IMR-90 (cell line): ENCODE measurements at regions not wholly inside any gene's neighbourhood (a gene's known extent, or its start where the extent isn't known, plus 50 kb on each side); places are given as distances from the start of the nearest gene placed in this dataset.

ENCODE experiments used
- ATAC-seq: fragments of 200-7000 bp; cut with Tn5 transposase; 2 replicates; pipeline ENCODE4 v1.9.1; 2020; ENCODE audit warnings: low read depth, mild to moderate bottlenecking, moderate library complexity
- BruUV-seq: library from RNA; stranded (reverse); fragments of 400-500 nt; replicated peaks from 2 replicates; lab custom pipeline; 2021; lab: Mats Ljungman, UMichigan
- CTCF ChIA-PET: fragments of 300-600 bp; formaldehyde crosslinking; extraction: SDS; loops from one replicate; lab custom pipeline; 2021; ENCODE audit warnings: antibody characterized with exemption; lab: Yijun Ruan, JAX
- POLR2A ChIA-PET: fragments of 300-600 bp; sonication (Branson Sonifier 250); formaldehyde crosslinking; loops from one replicate; lab custom pipeline; 2022; ENCODE audit warnings: antibody characterized with exemption; ENCODE audit not compliant: unreplicated experiment; lab: Charles Lee
- DNase-seq: peaks from one replicate; pipeline ENCODE4 v3.0.0; 2013
- H2AFZ ChIP-seq: replicated peaks from 2 replicates; pipeline ENCODE3; 2013; ENCODE audit warnings: low read length, mild to moderate bottlenecking; ENCODE audit not compliant: poor library complexity
- H2AK5ac ChIP-seq: 2 replicates; pipeline ENCODE4 v1.6.1; 2013; ENCODE audit warnings: low read depth, low read length, inconsistent platforms
- H2AK9ac ChIP-seq: replicated peaks from 2 replicates; pipeline ENCODE3; 2013; ENCODE audit warnings: mild to moderate bottlenecking, low read depth, low read length, moderate library complexity; ENCODE audit not compliant: poor library complexity
- H2BK120ac ChIP-seq: 2 replicates; pipeline ENCODE4 v1.6.1; 2013; ENCODE audit warnings: low read depth, low read length, inconsistent platforms
- H2BK15ac ChIP-seq: 3 replicates; pipeline ENCODE4 v1.6.1; 2013; ENCODE audit warnings: low read depth, low read length, inconsistent platforms
- H2BK20ac ChIP-seq: 2 replicates; pipeline ENCODE4 v1.6.1; 2013; ENCODE audit warnings: low read depth, mild to moderate bottlenecking, inconsistent platforms, low read length, moderate library complexity
- H2BK5ac ChIP-seq: 2 replicates; pipeline ENCODE4 v1.6.1; 2013; ENCODE audit warnings: mild to moderate bottlenecking, low read depth, low read length, inconsistent platforms; ENCODE audit not compliant: poor library complexity, severe bottlenecking
- H3K14ac ChIP-seq: replicated peaks from 2 replicates; pipeline ENCODE4 v1.6.1; 2013; ENCODE audit warnings: low read depth, low read length, inconsistent platforms
- H3K18ac ChIP-seq: 2 replicates; pipeline ENCODE4 v1.6.1; 2013; ENCODE audit warnings: low read depth, low read length, control low read depth
- H3K23ac ChIP-seq: 2 replicates; pipeline ENCODE4 v1.6.1; 2013; ENCODE audit warnings: low read depth, low read length, inconsistent platforms
- H3K27ac ChIP-seq: 2 replicates; pipeline ENCODE4 v1.5.1; 2013; ENCODE audit warnings: mild to moderate bottlenecking, control low read depth, low read length; ENCODE audit not compliant: insufficient read depth
- H3K27me3 ChIP-seq: 2 replicates; pipeline ENCODE4 v1.6.1; 2013; ENCODE audit warnings: low read length; ENCODE audit not compliant: control insufficient read depth, insufficient read depth
- H3K36me3 ChIP-seq: 2 replicates; pipeline ENCODE4 v1.6.1; 2013; ENCODE audit warnings: low read length, mixed read lengths; ENCODE audit not compliant: control insufficient read depth, insufficient read depth
- H3K4ac ChIP-seq: 2 replicates; pipeline ENCODE4 v1.6.1; 2013; ENCODE audit warnings: low read depth, low read length, inconsistent platforms
- H3K4me1 ChIP-seq: 2 replicates; pipeline ENCODE4 v1.6.1; 2013; ENCODE audit warnings: low read length, mixed read lengths; ENCODE audit not compliant: control insufficient read depth, insufficient read depth
- H3K4me2 ChIP-seq: 2 replicates; pipeline ENCODE4 v1.6.1; 2013; ENCODE audit warnings: low read depth, mild to moderate bottlenecking, control low read depth, low read length, moderate library complexity
- H3K4me3 ChIP-seq: 2 replicates; pipeline ENCODE4 v1.5.1; 2013; ENCODE audit warnings: low read depth, mild to moderate bottlenecking, control low read depth, low read length, moderate library complexity; ENCODE audit not compliant: insufficient read depth
- H3K56ac ChIP-seq: 2 replicates; pipeline ENCODE4 v1.6.1; 2013; ENCODE audit warnings: low read length, inconsistent platforms; ENCODE audit not compliant: insufficient read depth; ENCODE audit errors: extremely low read depth
- H3K79me1 ChIP-seq, 2 experiments: 2 replicates each; pipeline ENCODE4 v1.6.1; 2013; ENCODE audit warnings: low read length in 2 of 2, inconsistent platforms in 1 of 2, low read depth in 1 of 2
- H3K9ac ChIP-seq: 2 replicates; pipeline ENCODE4 v1.6.1; 2013; ENCODE audit warnings: low read depth, low read length, control low read depth
- H3K9me1 ChIP-seq: 2 replicates; pipeline ENCODE4 v1.6.1; 2013; ENCODE audit warnings: low read length, inconsistent platforms; ENCODE audit not compliant: insufficient read depth
- H3K9me3 ChIP-seq: 2 replicates; pipeline ENCODE4 v1.6.1; 2013; ENCODE audit warnings: low read length; ENCODE audit not compliant: control insufficient read depth, insufficient read depth
- H4K20me1 ChIP-seq: 2 replicates; pipeline ENCODE4 v1.6.1; 2013; ENCODE audit warnings: low read length, inconsistent platforms; ENCODE audit not compliant: insufficient read depth
- H4K5ac ChIP-seq: 2 replicates; pipeline ENCODE4 v1.6.1; 2013; ENCODE audit warnings: mild to moderate bottlenecking, low read depth, low read length, control low read depth
- H4K8ac ChIP-seq, 2 experiments: 2 replicates each; pipeline ENCODE4 v1.6.1; 2013; ENCODE audit warnings: low read depth in 2 of 2, low read length in 2 of 2, control low read depth in 1 of 2, inconsistent platforms in 1 of 2
- H4K91ac ChIP-seq: 2 replicates; pipeline ENCODE4 v1.6.1; 2013; ENCODE audit warnings: low read depth, low read length, inconsistent platforms; ENCODE audit not compliant: insufficient read depth
- CEBPB ChIP-seq: IDR thresholded peaks from 2 replicates; pipeline ENCODE4 v1.6.1; 2012; ENCODE audit warnings: low read depth, low read length, improper control_type of control experiment
- WGBS, 2 experiments: methylation state at CpG; one replicate each; pipeline versions ENCODE4 v1.1.5 to v1.1.7; 2013; ENCODE audit warnings: missing lambda C conversion rate in 2 of 2; ENCODE audit not compliant: insufficient read length in 1 of 2; ENCODE audit errors: extremely low coverage in 2 of 2; 5-methylcytosine and 5-hydroxymethylcytosine counted together
- dilution Hi-C: fragments of 300-500 bp; cut with HindIII; formaldehyde crosslinking; loops from one replicate; pipeline ENCODE4 v1.14.3; 2018; ENCODE audit warnings: low sequenced_read_pairs; ENCODE audit not compliant: unreplicated experiment
- in situ Hi-C: fragments of 300-500 bp; cut with MboI; formaldehyde crosslinking; loops from 3 replicates; pipeline ENCODE4 v1.14.3; 2019; ENCODE audit warnings: low sequenced_read_pairs, inconsistent platforms, mixed read lengths
- intact Hi-C: fragments of 100-400 bp; cut with micrococcal nuclease; formaldehyde crosslinking; loops from 2 replicates; pipeline ENCODE4 v1.10.0; 2022

DNA sequence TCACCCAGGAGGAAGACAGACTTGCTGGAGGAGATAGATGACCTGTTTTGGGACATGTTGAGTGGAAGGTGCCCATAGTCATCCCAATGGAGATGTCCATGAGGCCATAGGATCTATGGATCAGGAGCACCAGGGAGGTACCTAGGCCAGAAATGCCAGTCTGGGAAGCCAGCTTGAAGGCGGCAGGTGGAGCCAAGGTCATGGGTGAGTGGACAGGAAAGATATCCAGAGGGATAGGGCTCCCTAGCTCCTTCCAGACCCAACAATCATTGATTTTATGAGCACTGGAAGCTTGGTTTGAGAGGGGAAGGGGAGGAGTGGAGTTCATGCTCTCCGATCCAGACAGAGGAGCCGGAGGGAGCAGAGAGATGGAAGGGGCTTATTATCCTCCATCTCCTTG, 252.6 kb downstream of the CDK5RAP2 start:
- Histone ChIP-seq H3K9me1 (no peaks in the 10 kb centered on the region), H4K8ac (no peak overlapping the region), H3K14ac (no peak overlapping the region), H2AFZ (no peak overlapping the region), H3K4me3 (no peak overlapping the region), H4K91ac (no peak overlapping the region), H3K27me3 (peaks cover 4% of the 10 kb centered on the region), H3K27ac (no peak overlapping the region), H3K4ac (no peak overlapping the region), H2BK120ac (no peak overlapping the region), H3K79me1 (no peaks in the 10 kb centered on the region), H3K18ac (no peak overlapping the region), H3K4me1 (no peaks in the 10 kb centered on the region), H2BK15ac (no peak overlapping the region), H3K9ac (no peak overlapping the region), H3K23ac (no peak overlapping the region), H2BK20ac (no peak overlapping the region), H3K4me2 (no peak overlapping the region), H2AK5ac (no peak overlapping the region), H4K5ac (no peak overlapping the region), H3K9me3 (no peaks in the 10 kb centered on the region), H2BK5ac (no peak overlapping the region), H2AK9ac (no peak overlapping the region), H3K36me3 (no peaks in the 10 kb centered on the region), H4K20me1 (no peaks in the 10 kb centered on the region), H3K56ac (no peak overlapping the region)
- ATAC-seq = no peak
- ChIA-PET CTCF (no interaction called here), POLR2A (no interaction called here)
- in situ Hi-C loops (no loop called here), intact Hi-C loops (no loop called here), dilution Hi-C loops (no loop called here)
- no peak for TF ChIP-seq CEBPB
- BruUV-seq = no TSS peak
- DNase-seq = no peak
- no CpG with 5 or more reads among the region's 3 CpGs for WGBS, 2 experiments
